Transverse colon (tissue), 4 donors: ENCODE measurements at regions not wholly inside any gene's neighbourhood (a gene's known extent, or its start where the extent isn't known, plus 50 kb on each side); places are given as distances from the start of the nearest gene placed in this dataset.

ENCODE experiments used
- POLR2A ChIP-seq: fragments of 450-650 bp; IDR thresholded peaks from one replicate; pipeline ENCODE4 v1.6.1; 2016; ENCODE audit warnings: antibody characterized with exemption, mild to moderate bottlenecking, moderate library complexity
- POLR2AphosphoS5 ChIP-seq, 3 donors: sonication (generic); formaldehyde crosslinking; IDR thresholded peaks; one replicate each; pipeline ENCODE4 v1.6.1; 2016; ENCODE audit warnings: antibody characterized with exemption in 3 of 3
- TF ChIP-seq, protein P1 (sequence below), 5 experiments: fragments of 200-600 bp in 3 of 5; fragments of 450-650 bp in 2 of 5; sonication (generic) in 3 of 5; IDR thresholded peaks; 1 replicate in 2 of 5; 2 replicates in 3 of 5; pipeline ENCODE4 v1.5.1; 2016 to 2017; ENCODE audit warnings: antibody characterized with exemption in 5 of 5, inconsistent platforms in 3 of 5, mild to moderate bottlenecking in 2 of 5, moderate library complexity in 1 of 5

DNA sequence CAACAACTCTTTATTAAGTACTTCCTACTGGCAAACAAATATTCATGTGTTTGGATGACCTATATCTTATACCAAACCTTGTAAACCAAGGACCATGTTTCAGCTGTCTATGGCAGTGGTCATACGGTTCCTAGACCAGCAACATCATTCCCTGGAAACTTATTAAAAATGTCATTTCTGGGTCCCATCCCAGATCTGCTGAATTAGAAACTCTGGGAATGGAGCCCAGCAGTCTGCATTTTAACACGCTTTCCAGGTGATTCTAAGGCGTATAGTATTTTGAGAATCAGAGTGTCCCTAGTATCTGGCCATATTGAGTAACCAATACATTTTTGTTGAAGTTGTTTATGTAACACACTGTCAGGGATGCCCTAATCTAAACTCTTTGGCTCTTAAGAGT lies 363.4 kb upstream of the LRRC3B start:
- TF ChIP-seq POLR2AphosphoS5 (IDR thresholded peaks at IDR 0.05) (no peak), POLR2A (no peak)
- TF ChIP-seq, protein P1, sequence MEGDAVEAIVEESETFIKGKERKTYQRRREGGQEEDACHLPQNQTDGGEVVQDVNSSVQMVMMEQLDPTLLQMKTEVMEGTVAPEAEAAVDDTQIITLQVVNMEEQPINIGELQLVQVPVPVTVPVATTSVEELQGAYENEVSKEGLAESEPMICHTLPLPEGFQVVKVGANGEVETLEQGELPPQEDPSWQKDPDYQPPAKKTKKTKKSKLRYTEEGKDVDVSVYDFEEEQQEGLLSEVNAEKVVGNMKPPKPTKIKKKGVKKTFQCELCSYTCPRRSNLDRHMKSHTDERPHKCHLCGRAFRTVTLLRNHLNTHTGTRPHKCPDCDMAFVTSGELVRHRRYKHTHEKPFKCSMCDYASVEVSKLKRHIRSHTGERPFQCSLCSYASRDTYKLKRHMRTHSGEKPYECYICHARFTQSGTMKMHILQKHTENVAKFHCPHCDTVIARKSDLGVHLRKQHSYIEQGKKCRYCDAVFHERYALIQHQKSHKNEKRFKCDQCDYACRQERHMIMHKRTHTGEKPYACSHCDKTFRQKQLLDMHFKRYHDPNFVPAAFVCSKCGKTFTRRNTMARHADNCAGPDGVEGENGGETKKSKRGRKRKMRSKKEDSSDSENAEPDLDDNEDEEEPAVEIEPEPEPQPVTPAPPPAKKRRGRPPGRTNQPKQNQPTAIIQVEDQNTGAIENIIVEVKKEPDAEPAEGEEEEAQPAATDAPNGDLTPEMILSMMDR (IDR thresholded peaks at IDR 0.05) = no peak
